Activated CD8-positive, alpha-beta memory T cell treated with anti-CD3 and anti-CD28 coated beads, Interleukin-2, amount 10 ng/mL, durations not matched to agents 7 days and 5 days (primary cell): ENCODE measurements at regions not wholly inside any gene's neighbourhood (a gene's known extent, or its start where the extent isn't known, plus 50 kb on each side); places are given as distances from the start of the nearest gene placed in this dataset.

Experiments
- ATAC-seq: fragments of 150-1000 bp; cut with Tn5 transposase; one replicate; pipeline ENCODE4 v1.10.0; 2021; ENCODE audit warnings: moderate library complexity
- CTCF ChIA-PET: fragments of 350-600 bp; sonication (Branson Sonifier 250); formaldehyde crosslinking; loops from one replicate; lab custom pipeline; 2021; ENCODE audit warnings: antibody characterized with exemption; lab: Charles Lee
- DNase-seq: peaks from one replicate; pipeline ENCODE4 v3.0.0-alpha.2; 2020
- H3K27ac Mint-ChIP-seq: one replicate; pipeline ENCODE4 v1.8.0; 2021; ENCODE audit warnings: mild to moderate bottlenecking, mixed read lengths
- H3K27me3 Mint-ChIP-seq: one replicate; pipeline ENCODE4 v1.8.0; 2021; ENCODE audit warnings: mixed read lengths
- H3K36me3 Mint-ChIP-seq: one replicate; pipeline ENCODE4 v1.8.0; 2021; ENCODE audit warnings: mild to moderate bottlenecking, mixed read lengths
- H3K4me1 Mint-ChIP-seq: one replicate; pipeline ENCODE4 v1.8.0; 2021; ENCODE audit warnings: mixed read lengths
- H3K4me3 Mint-ChIP-seq: one replicate; pipeline ENCODE4 v1.8.0; 2021; ENCODE audit warnings: mild to moderate bottlenecking, moderate library complexity, mixed read lengths
- H3K9me3 Mint-ChIP-seq: one replicate; pipeline ENCODE4 v1.8.0; 2022; ENCODE audit warnings: low read depth, mixed read lengths

DNA sequence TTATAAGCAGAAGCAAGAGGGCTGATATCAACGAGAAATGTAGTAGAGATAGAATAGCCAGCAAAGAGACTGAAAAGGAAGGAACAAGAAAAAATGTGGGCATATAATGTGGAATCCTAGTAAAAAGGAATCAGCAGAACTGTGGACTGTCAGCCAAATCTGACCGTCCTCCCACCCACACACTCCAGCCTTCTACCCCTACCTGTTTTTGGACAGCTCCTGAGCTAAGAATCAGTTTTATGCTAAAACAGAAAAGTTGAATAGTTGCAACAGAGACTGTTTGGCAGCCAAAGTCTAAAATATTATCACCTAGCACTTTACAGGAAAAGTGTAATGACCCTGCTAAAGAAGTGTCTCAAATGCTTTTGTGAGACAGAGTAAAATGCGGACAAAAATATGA is 533.3 kb upstream of the CXADR start:
- H3K4me1 Mint-ChIP-seq = no peaks in the 10 kb centered on the region
- DNase-seq (no peak), ATAC-seq (no peak)
- H3K9me3 Mint-ChIP-seq = peaks cover 6% of the 10 kb centered on the region
- CTCF ChIA-PET = no interaction called here
- H3K4me3 Mint-ChIP-seq = no peak overlapping the region
- no peaks in the 10 kb centered on the region for H3K27me3 Mint-ChIP-seq
- H3K36me3 Mint-ChIP-seq = no peaks in the 10 kb centered on the region
- H3K27ac Mint-ChIP-seq = no peak overlapping the region

DNA sequence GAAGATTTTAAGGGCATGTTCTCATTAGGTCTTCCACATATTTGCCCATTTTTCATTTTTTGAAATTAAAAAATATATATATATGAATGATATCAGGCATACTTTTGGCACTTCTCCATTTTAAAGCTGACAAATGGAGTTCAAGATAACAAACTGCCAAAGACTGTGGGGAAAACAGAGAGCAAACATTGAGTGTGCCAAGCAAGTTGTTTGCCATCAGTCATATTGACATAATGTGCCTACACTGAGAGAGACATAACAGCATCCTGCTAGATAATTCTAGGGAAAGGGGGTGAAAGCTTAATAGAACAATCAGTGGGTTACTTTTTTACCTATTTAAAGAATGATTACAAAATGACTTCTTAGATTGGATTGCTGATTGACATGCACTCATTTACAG is 529.4 kb upstream of the CXADR start:
- H3K4me3 Mint-ChIP-seq = no peak overlapping the region
- no peaks in the 10 kb centered on the region for H3K27me3 Mint-ChIP-seq
- H3K4me1 Mint-ChIP-seq = no peaks in the 10 kb centered on the region
- CTCF ChIA-PET = no interaction called here
- no peaks in the 10 kb centered on the region for H3K36me3 Mint-ChIP-seq
- ATAC-seq = no peak
- no peak for DNase-seq
- H3K27ac Mint-ChIP-seq = no peak overlapping the region
- peaks cover 9% of the 10 kb centered on the region for H3K9me3 Mint-ChIP-seq

DNA sequence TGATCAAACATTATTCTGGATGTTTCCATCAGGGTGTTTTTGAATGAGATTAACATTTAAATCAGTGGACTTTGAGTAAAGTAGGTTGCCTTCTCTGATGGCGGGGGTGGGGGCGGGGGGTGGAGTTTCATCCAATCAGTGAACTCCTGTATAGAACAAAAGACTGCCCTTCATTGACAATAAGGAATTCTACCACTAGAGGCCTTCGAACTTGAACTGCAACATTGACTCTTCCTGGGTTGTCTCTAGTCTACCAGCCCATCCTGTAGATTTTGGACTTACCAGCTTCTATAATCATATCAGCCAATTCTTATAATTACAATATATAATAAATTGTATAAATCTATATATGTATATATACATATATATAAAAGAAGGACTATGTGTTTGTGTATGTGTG is 520.4 kb upstream of the CXADR start:
- no peak for ATAC-seq

DNA sequence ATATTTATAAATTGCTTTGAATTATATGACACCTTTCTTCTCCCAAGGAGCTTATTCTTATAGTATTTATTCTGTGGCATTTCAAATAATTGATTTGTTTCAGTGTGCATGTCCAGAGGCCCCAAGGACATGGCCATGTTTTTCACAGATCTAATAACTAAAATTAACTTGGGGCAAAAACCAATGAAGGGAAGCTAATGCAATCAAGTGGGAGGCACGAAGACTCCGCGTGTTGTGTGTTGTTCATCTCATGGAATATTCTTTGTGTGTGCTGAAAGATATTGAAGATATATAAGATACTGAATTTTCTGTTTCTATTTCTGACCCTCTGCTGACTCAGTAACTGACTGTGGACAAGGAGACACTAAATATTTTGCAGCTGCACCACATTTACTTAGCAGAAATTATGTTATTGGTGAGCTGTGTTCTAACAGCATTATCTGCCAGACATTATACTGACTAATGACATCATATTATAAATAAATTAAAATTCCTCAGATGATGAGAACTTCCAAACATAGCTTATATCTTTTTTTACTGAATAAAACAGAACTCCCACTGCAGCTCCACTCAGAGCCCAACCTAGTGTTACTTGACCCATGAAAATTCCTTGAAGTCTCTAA is 519.3 kb upstream of the CXADR start:
- no peak overlapping the region for H3K27ac Mint-ChIP-seq
- H3K36me3 Mint-ChIP-seq = no peaks in the 10 kb centered on the region
- no peak for DNase-seq
- no peak overlapping the region for H3K4me3 Mint-ChIP-seq
- peaks cover under 1% of the 10 kb centered on the region for H3K9me3 Mint-ChIP-seq
- CTCF ChIA-PET = no interaction called here
- no peaks in the 10 kb centered on the region for H3K4me1 Mint-ChIP-seq
- no peak for ATAC-seq
- H3K27me3 Mint-ChIP-seq = no peaks in the 10 kb centered on the region

More for the DNA sequence above, 520.4 kb upstream of the CXADR start:
- CTCF ChIA-PET = no interaction called here
- Mint-ChIP-seq H3K27ac (no peak overlapping the region), H3K4me1 (no peaks in the 10 kb centered on the region), H3K36me3 (no peaks in the 10 kb centered on the region), H3K27me3 (no peaks in the 10 kb centered on the region), H3K4me3 (no peak overlapping the region), H3K9me3 (peaks cover 8% of the 10 kb centered on the region)
- DNase-seq = no peak

DNA sequence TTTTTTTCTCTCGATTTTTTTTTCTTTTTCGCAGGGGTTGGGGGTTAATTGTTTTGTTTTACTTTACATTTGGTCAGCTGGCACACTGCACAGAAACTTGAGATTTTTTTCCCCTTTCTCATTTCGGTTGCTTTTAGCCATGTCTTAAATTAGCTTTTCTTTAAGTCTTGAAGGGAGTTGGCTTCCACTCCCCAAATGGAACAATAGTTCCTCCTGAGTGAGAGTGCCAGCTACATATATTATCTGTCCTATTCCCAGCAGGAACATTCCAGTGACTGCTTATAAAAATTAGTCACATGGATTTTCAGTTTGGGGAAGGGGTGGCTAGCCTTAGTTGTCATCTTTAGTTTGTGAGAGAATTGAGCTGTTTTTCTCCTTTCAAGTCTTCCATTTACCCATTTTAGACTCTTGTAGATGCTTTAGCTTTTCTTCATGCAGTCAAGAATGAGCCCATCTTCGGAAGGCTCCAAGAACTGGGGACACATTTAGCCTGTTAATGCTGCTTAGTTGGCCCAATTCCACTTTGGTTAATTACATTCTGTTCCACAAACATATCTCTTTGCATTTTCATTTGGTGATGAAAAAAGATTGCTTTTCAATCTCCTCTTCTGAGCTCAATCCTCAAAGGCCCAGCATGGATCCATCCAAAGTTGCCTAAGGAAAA is 510.1 kb upstream of the CXADR start:
- H3K27ac Mint-ChIP-seq = no peak overlapping the region
- H3K4me3 Mint-ChIP-seq = no peak overlapping the region
- H3K27me3 Mint-ChIP-seq = no peaks in the 10 kb centered on the region
- no peaks in the 10 kb centered on the region for H3K36me3 Mint-ChIP-seq
- ATAC-seq (no peak), DNase-seq (no peak)
- H3K4me1 Mint-ChIP-seq = no peaks in the 10 kb centered on the region
- peaks cover 2% of the 10 kb centered on the region for H3K9me3 Mint-ChIP-seq
- CTCF ChIA-PET = no interaction called here

DNA sequence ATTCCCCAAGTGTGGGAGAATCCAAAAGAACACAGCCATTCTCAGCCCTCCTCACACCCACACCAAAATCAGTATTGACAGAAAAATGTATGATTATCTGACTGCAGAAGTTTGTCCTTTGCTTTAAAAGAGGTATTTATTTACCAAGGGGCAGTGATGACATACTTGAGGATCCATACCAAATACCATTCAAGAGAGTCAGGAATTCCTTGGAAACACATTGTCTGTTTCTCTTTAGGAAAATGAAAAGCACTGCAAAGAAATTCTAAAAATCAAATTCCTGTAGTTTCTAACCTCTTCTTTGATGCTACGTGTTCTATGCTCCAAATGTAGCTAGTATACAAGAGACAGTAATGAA is 509.6 kb upstream of the CXADR start:
- H3K4me3 Mint-ChIP-seq = no peak overlapping the region
- no peak for ATAC-seq
- H3K36me3 Mint-ChIP-seq = no peaks in the 10 kb centered on the region
- no peak for DNase-seq
- H3K27ac Mint-ChIP-seq = no peak overlapping the region
- H3K9me3 Mint-ChIP-seq = peaks cover 2% of the 10 kb centered on the region
- H3K27me3 Mint-ChIP-seq = no peaks in the 10 kb centered on the region
- CTCF ChIA-PET = no interaction called here
- no peaks in the 10 kb centered on the region for H3K4me1 Mint-ChIP-seq

DNA sequence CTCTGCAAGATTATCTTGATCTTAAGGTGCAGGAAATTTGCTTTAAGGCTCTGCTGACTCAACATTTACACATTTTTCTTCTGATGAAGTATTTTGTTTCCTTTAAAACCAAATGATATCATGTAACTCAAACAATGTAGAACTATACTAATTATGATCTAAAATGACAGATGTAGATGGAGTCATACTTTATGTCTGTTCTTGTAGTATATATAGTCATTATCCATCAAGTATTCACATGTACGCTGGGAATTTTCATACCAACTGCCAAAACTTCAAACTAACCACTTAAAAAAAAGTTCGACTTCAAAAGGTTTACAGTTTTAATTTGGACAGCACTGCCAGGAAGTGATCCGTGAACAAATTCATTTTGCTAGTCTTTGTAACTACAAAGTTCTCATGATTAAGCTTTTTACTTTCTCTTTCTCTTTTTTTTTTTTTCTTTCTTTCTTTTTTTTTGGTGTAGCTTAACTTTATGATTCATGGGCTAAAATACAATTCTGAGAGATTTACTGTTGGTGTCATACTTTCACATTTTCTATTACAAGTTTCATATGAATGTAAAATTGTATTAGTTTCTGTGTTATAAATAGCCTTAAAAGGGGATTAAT is 509.0 kb upstream of the CXADR start:
- no peak overlapping the region for H3K27ac Mint-ChIP-seq
- DNase-seq (no peak), ATAC-seq (no peak)
- no peaks in the 10 kb centered on the region for H3K4me1 Mint-ChIP-seq
- H3K9me3 Mint-ChIP-seq = peaks cover 2% of the 10 kb centered on the region
- H3K36me3 Mint-ChIP-seq = no peaks in the 10 kb centered on the region
- CTCF ChIA-PET = no interaction called here
- H3K4me3 Mint-ChIP-seq = no peak overlapping the region
- no peaks in the 10 kb centered on the region for H3K27me3 Mint-ChIP-seq

DNA sequence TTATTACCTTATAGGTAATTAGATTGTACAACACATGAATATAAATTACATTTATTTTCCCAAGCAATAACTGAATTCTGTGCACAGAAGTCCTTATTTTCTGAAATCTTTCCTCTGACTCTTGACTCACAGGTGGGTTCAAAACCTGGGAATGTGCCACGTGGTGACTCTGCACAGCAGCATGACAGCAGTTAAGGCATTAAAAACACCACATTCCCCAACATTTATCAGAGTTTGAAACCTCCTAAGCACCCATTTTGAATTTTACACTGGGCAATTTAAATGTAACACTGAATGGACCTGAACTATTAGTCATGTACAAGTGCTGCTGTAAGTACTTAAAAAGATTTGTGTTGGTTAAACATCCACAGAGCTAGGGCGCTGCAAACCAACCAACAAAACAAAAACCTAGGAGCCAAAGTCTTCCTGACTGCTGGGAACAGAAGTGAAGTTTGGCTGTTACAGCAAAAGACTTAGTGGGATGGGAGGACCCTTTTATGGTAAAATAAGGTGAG is 480.6 kb upstream of the CXADR start:
- no peaks in the 10 kb centered on the region for H3K36me3 Mint-ChIP-seq
- H3K27me3 Mint-ChIP-seq = no peaks in the 10 kb centered on the region
- no peak overlapping the region for H3K27ac Mint-ChIP-seq
- ATAC-seq = no peak
- DNase-seq = no peak
- CTCF ChIA-PET = no interaction called here
- H3K4me3 Mint-ChIP-seq = no peak overlapping the region
- no peaks in the 10 kb centered on the region for H3K9me3 Mint-ChIP-seq
- H3K4me1 Mint-ChIP-seq = no peaks in the 10 kb centered on the region

DNA sequence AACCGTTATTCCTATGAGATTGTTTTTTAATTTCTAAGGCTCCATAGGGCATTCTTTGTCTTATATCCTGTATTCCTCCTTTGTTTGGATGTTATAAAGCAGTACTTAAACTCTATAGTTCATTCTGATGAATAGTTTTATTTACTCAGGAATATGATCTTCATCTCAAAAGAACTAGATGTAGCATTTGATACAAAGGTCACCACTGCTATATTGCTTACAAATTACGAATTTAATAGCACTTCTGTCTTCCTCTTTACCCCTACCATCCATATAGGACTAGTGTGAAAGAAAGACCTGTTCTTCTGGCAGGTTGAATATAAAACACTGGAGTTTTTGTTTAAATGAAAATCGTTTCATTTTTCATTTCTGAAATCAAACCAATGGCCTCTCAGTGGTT is 468.1 kb upstream of the CXADR start:
- H3K4me3 Mint-ChIP-seq = no peak overlapping the region
- H3K27me3 Mint-ChIP-seq = no peaks in the 10 kb centered on the region
- DNase-seq = no peak
- peaks cover 8% of the 10 kb centered on the region for H3K9me3 Mint-ChIP-seq
- CTCF ChIA-PET = no interaction called here
- no peak overlapping the region for H3K27ac Mint-ChIP-seq
- no peaks in the 10 kb centered on the region for H3K4me1 Mint-ChIP-seq
- no peak for ATAC-seq
- no peaks in the 10 kb centered on the region for H3K36me3 Mint-ChIP-seq

DNA sequence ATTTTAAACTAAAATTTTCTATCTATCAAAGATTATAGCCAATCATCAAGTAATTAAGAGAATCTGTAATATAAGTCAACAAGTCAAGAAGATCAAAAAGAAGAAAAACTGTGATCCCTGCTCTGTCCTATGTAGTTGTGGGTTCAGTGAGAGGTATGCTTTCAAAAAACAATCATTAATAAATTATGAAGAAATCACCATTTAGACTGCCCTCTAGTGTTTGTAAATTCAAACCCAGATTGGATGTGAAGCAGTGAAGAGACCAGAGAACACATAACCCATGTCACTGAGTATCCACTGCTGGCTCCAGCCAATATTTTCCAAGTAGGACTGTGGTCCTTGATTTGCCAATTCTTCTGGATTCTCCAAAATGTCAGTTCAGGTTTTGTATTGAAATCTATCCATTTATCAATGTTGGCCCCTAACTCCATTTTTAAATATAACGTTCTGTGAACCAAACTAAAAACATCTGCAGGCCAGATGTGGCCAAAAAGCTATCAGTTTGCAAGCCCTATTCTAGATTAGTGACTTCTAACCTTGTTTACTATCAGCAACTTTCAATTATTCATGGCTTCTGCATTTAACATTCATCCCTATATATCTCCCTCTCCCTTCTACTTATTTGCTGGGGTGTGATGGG is 467.5 kb upstream of the CXADR start:
- ATAC-seq (no peak), DNase-seq (no peak)
- H3K4me1 Mint-ChIP-seq = no peaks in the 10 kb centered on the region
- peaks cover 8% of the 10 kb centered on the region for H3K9me3 Mint-ChIP-seq
- H3K4me3 Mint-ChIP-seq = no peak overlapping the region
- no peaks in the 10 kb centered on the region for H3K27me3 Mint-ChIP-seq
- H3K36me3 Mint-ChIP-seq = no peaks in the 10 kb centered on the region
- CTCF ChIA-PET = no interaction called here
- no peak overlapping the region for H3K27ac Mint-ChIP-seq

DNA sequence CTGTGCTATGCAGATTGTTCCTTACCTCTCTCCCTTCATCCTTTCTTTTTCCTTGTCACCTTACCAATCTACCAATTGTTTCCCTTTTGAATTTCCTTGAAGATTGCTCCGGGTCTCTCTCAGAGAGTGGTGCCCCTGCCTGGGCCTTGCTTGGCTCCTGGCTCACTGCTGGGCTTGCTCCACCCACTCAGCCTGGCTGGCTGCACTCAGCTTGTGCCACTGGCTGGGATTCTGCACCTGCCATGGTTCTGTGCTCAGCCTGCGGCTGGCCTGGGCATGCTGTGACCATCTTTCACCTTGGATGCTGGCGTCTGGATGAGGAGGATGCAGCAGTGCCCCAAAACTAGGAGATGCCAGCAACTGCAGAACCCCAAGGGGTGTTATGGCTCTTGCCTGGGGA is 463.9 kb upstream of the CXADR start:
- Mint-ChIP-seq H3K36me3 (no peaks in the 10 kb centered on the region), H3K9me3 (peaks cover 2% of the 10 kb centered on the region), H3K4me3 (no peak overlapping the region), H3K27ac (no peak overlapping the region), H3K4me1 (no peaks in the 10 kb centered on the region), H3K27me3 (no peaks in the 10 kb centered on the region)
- no peak for DNase-seq
- ATAC-seq = no peak
- CTCF ChIA-PET = no interaction called here

DNA sequence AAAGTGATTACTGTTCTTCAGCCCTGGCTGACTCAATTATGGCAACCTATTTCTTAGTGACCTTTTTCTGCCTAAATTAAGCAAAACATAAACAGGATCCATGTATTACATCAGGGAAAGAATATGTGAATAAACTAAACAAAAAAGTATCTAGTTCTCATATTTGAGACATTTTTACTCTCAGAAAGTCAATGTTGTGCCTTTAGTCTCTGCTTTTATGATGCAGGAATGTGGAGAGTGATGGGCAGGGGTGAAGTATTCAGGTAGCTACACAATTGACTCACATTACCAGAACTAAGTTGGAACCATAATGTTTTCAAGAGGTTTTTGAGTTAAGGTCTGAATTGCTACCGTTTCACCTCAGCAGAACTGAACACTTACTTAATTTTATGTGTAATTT is 462.7 kb upstream of the CXADR start:
- Mint-ChIP-seq H3K27me3 (no peaks in the 10 kb centered on the region), H3K4me3 (no peak overlapping the region), H3K27ac (no peak overlapping the region), H3K36me3 (no peaks in the 10 kb centered on the region), H3K9me3 (peaks cover 2% of the 10 kb centered on the region), H3K4me1 (no peaks in the 10 kb centered on the region)
- CTCF ChIA-PET = no interaction called here
- DNase-seq = no peak
- ATAC-seq = no peak

DNA sequence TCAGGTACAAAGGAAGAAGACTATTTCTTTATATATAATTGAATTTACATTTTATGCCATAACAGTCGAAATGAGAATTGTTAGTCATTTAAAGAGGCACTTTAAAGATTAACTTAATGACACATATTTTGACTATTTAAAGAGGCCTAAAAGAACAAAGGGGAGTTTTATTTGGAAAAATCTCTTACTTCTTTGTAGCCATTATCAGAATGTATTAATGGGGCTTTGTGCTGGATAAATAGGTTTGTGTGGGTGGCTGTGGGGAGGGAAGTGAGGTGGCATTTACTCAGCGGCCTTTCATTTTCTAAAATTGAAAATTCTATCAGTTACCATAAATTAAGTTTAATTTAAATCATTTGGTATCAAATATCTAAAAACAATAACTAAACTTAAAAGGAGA is 462.2 kb upstream of the CXADR start:
- CTCF ChIA-PET = no interaction called here
- Mint-ChIP-seq H3K27me3 (no peaks in the 10 kb centered on the region), H3K9me3 (peaks cover 2% of the 10 kb centered on the region), H3K36me3 (no peaks in the 10 kb centered on the region), H3K27ac (no peak overlapping the region), H3K4me3 (no peak overlapping the region), H3K4me1 (no peaks in the 10 kb centered on the region)
- ATAC-seq = no peak
- DNase-seq = no peak

DNA sequence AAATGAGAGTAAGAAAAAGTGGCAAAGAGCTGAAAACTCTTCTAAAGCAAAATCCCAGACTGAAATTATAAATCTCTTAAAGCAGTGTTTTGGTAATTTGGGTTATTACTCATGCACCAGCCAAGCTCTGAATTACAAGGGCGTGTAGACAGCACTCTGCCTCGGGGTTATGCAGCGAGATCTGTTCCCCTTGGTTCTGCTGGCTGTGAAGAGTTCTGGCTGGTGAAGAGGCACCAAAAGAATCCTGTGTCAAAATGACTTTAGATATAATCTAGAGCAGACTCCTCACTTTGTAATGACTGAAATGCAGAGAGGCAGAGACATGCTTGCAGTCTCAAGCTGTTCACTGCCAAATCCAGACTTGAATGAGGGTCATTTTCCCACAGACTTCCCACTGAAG is 461.8 kb upstream of the CXADR start:
- Mint-ChIP-seq H3K27ac (no peak overlapping the region), H3K36me3 (no peaks in the 10 kb centered on the region), H3K4me3 (no peak overlapping the region), H3K4me1 (no peaks in the 10 kb centered on the region), H3K9me3 (peaks cover 2% of the 10 kb centered on the region), H3K27me3 (no peaks in the 10 kb centered on the region)
- DNase-seq (no peak), ATAC-seq (no peak)
- CTCF ChIA-PET = no interaction called here
